ENCODE measurements at regions not wholly inside any gene's neighbourhood (a gene's known extent, or its start where the extent isn't known, plus 50 kb on each side); places are given as distances from the start of the nearest gene placed in this dataset.

GRCh38 chr13:105841286-105841685, 694.2 kb downstream of the EFNB2 start:
- Histone ChIP-seq H3K9me1 (ENCODE audit: insufficient read depth, low read length) (no peaks in the 10 kb centered on the region), H2AK9ac (replicated peaks; ENCODE audit: low read depth, low read length, poor library complexity) (no peak overlapping the region), H3K36me3 (ENCODE audit: control insufficient read depth, insufficient read depth, low read length) (no peaks in the 10 kb centered on the region), H3K14ac (replicated peaks; ENCODE audit: low read depth, low read length) (no peak overlapping the region), H3K23ac (ENCODE audit: low read depth, low read length) (no peak overlapping the region), H3K4ac (ENCODE audit: low read depth, low read length) (no peak overlapping the region), H3K79me1 (ENCODE audit: low read depth in 1 of 2, low read length in 2 of 2) (no peaks in the 10 kb centered on the region), H2AK5ac (ENCODE audit: low read depth, low read length) (no peak overlapping the region), H3K56ac (ENCODE audit: extremely low read depth, insufficient read depth, low read length) (no peak overlapping the region), H4K91ac (ENCODE audit: insufficient read depth, low read depth, low read length) (no peak overlapping the region), H2AFZ (replicated peaks; ENCODE audit: low read length, poor library complexity) (no peak overlapping the region), H3K9me3 (ENCODE audit: control insufficient read depth, insufficient read depth, low read length) (no peaks in the 10 kb centered on the region), H3K9ac (ENCODE audit: low read depth, low read length) (no peak overlapping the region), H4K20me1 (ENCODE audit: insufficient read depth, low read length) (no peaks in the 10 kb centered on the region), H3K4me1 (ENCODE audit: control insufficient read depth, insufficient read depth, low read length) (no peaks in the 10 kb centered on the region), H3K27ac (ENCODE audit: insufficient read depth, low read length) (no peak overlapping the region), H3K27me3 (ENCODE audit: control insufficient read depth, insufficient read depth, low read length) (no peaks in the 10 kb centered on the region), H3K18ac (ENCODE audit: low read depth, low read length) (no peak overlapping the region), H2BK120ac (ENCODE audit: low read depth, low read length) (no peak overlapping the region), H3K4me3 (ENCODE audit: insufficient read depth, low read depth, low read length) (no peak overlapping the region), H3K4me2 (ENCODE audit: low read depth, low read length) (no peak overlapping the region), H4K5ac (ENCODE audit: low read depth, low read length) (no peak overlapping the region), H2BK15ac (ENCODE audit: low read depth, low read length) (no peak overlapping the region), H2BK20ac (ENCODE audit: low read depth, low read length) (no peak overlapping the region), H2BK5ac (ENCODE audit: low read depth, low read length, poor library complexity, severe bottlenecking) (no peak overlapping the region), H4K8ac (ENCODE audit: low read depth in 2 of 2, low read length in 2 of 2) (no peak overlapping the region)
- dilution Hi-C loops (cut with HindIII; ENCODE audit: low sequenced_read_pairs, unreplicated experiment) (no loop called here), intact Hi-C loops (cut with micrococcal nuclease) (no loop called here), in situ Hi-C loops (cut with MboI; ENCODE audit: low sequenced_read_pairs) (no loop called here)
- ATAC-seq (ENCODE audit: low read depth), result no peak
- no peak for DNase-seq
- 0% methylated on average over 1 of the region's 3 CpGs; no CpG with 5 or more reads in 1 of the 2 experiments for WGBS, 2 experiments (ENCODE audit: extremely low coverage in 2 of 2, insufficient read length in 1 of 2)
- TF ChIP-seq CEBPB (IDR thresholded peaks at IDR 0.05; ENCODE audit: low read depth, low read length) (no peak), CTCF (conservative IDR thresholded peaks at IDR 0.05; ENCODE audit: low read depth, low read length) (no peak), SMC3 (IDR thresholded peaks at IDR 0.05; ENCODE audit: low read depth, low read length) (no peak), RCOR1 (IDR thresholded peaks at IDR 0.05; ENCODE audit: insufficient replicate concordance, low read length) (no peak), MXI1 (IDR thresholded peaks at IDR 0.05; ENCODE audit: borderline replicate concordance, low read depth, low read length) (no peak), NFE2L2 (IDR thresholded peaks at IDR 0.05; ENCODE audit: low read depth, low read length) (no peak), CHD1 (IDR thresholded peaks at IDR 0.05; ENCODE audit: low read depth, low read length) (no peak), ELK1 (IDR thresholded peaks at IDR 0.05; ENCODE audit: borderline replicate concordance, low read depth, low read length) (no peak), POLR2A (IDR thresholded peaks at IDR 0.05; ENCODE audit: low read depth, low read length) (no peak), BHLHE40 (IDR thresholded peaks at IDR 0.05; ENCODE audit: low read depth, low read length) (no peak), MAZ (IDR thresholded peaks at IDR 0.05; ENCODE audit: borderline replicate concordance, low read depth, low read length) (no peak), USF2 (IDR thresholded peaks at IDR 0.05; ENCODE audit: low read depth, low read length) (no peak), RAD21 (IDR thresholded peaks at IDR 0.05; ENCODE audit: low read length) (no peak), RFX5 (IDR thresholded peaks at IDR 0.05; ENCODE audit: low read depth, low read length) (no peak), MAFK (IDR thresholded peaks at IDR 0.05; ENCODE audit: low read depth, low read length) (no peak), FOS (IDR thresholded peaks at IDR 0.05; ENCODE audit: low read depth, low read length) (no peak)
- CTCF ChIA-PET, result no interaction called here
- POLR2A ChIA-PET (ENCODE audit: unreplicated experiment), result no interaction called here
- no TSS peak for BruUV-seq (replicated peaks)

Measured in IMR-90 (cell line).